GM12865 (cell line): ENCODE measurements at regions not wholly inside any gene's neighbourhood (a gene's known extent, or its start where the extent isn't known, plus 50 kb on each side); places are given as distances from the start of the nearest gene placed in this dataset.

Experiments used
- DNase-seq: peaks from one replicate; pipeline ENCODE4 v3.0.0; 2010; ENCODE audit warnings: low read depth
- H3K4me3 ChIP-seq: 2 replicates; pipeline ENCODE4 v1.5.1; 2011; ENCODE audit warnings: mild to moderate bottlenecking, low read depth, low read length, control low read depth
- CTCF ChIP-seq: IDR thresholded peaks from 2 replicates; pipeline ENCODE4 v1.5.1; 2011; ENCODE audit warnings: low read length, control low read depth, low read depth, inconsistent platforms; ENCODE audit not compliant: insufficient read depth; ENCODE audit errors: missing control alignments

GRCh38 chr5:120767178-120767820 lies 303.2 kb downstream of the PRR16 start:
- no peak overlapping the region for H3K4me3 ChIP-seq
- no peak for TF ChIP-seq CTCF
- DNase-seq: no peak

- TF ChIP-seq CTCF: no peak
- DNase-seq: no peak
These were observed 305.3 kb downstream of the PRR16 start for GRCh38 chr5:120769312-120769872.

GRCh38 chr5:120771202-120771601 lies 307.1 kb downstream of the PRR16 start:
- H3K4me3 ChIP-seq: no peak overlapping the region
- no peak for TF ChIP-seq CTCF
- DNase-seq: no peak

More at GRCh38 chr5:120769312-120769872, 305.3 kb downstream of the PRR16 start:
- H3K4me3 ChIP-seq: no peak overlapping the region

GRCh38 chr5:120778491-120779484 lies 314.7 kb downstream of the PRR16 start:
- TF ChIP-seq CTCF: no peak
- no peak overlapping the region for H3K4me3 ChIP-seq
- DNase-seq: no peak

- DNase-seq: no peak
- H3K4me3 ChIP-seq: no peak overlapping the region
- TF ChIP-seq CTCF: no peak
These were observed 315.6 kb downstream of the PRR16 start for GRCh38 chr5:120779674-120780073.

- no peak for TF ChIP-seq CTCF
- no peak overlapping the region for H3K4me3 ChIP-seq
These were observed 324.4 kb downstream of the PRR16 start for GRCh38 chr5:120788481-120788880.

More at GRCh38 chr5:120788481-120788880, 324.4 kb downstream of the PRR16 start:
- DNase-seq: no peak
